Activated T-cell treated with anti-CD3 and anti-CD28 coated beads, Interleukin-2, amount 50 U/mL, for 1 hour (primary cell): ENCODE measurements at regions not wholly inside any gene's neighbourhood (a gene's known extent, or its start where the extent isn't known, plus 50 kb on each side); places are given as distances from the start of the nearest gene placed in this dataset.
"Not testable (repeated sequence)": the region's sequence is repeated elsewhere in the genome, so short reads cannot be mapped to it uniquely, and the experiment has no call there.

Source experiments
- DNase-seq: peaks from one replicate; pipeline ENCODE4 v3.0.0-alpha.2; 2020

- DNase-seq: no peak
Observed at GRCh38 chr4:19191979-19192650, 1059.6 kb upstream of the SLIT2 start.

GRCh38 chr4:19187691-19188090 is 1064.0 kb upstream of the SLIT2 start:
- DNase-seq: no peak

- no peak for DNase-seq
Observed at GRCh38 chr4:19187096-19187495, 1064.6 kb upstream of the SLIT2 start.

- DNase-seq: not testable (repeated sequence)
Observed at GRCh38 chr4:19181631-19182030, 1070.1 kb upstream of the SLIT2 start.

GRCh38 chr4:19178835-19179234 is 1072.9 kb upstream of the SLIT2 start:
- DNase-seq: no peak

GRCh38 chr4:19177616-19178015 is 1074.1 kb upstream of the SLIT2 start:
- DNase-seq: no peak

- no peak for DNase-seq
Observed at GRCh38 chr4:19171832-19172231, 1079.9 kb upstream of the SLIT2 start.

GRCh38 chr4:19167311-19167710 is 1084.4 kb upstream of the SLIT2 start:
- no peak for DNase-seq

- DNase-seq: no peak
Observed at GRCh38 chr4:19164334-19164733, 1087.4 kb upstream of the SLIT2 start.

GRCh38 chr4:19159874-19160273 is 1091.8 kb upstream of the SLIT2 start:
- no peak for DNase-seq

- DNase-seq: no peak
Observed at GRCh38 chr4:19158107-19158809, 1093.4 kb upstream of the SLIT2 start.

- DNase-seq: no peak
Observed at GRCh38 chr4:19156786-19157185, 1094.9 kb upstream of the SLIT2 start.

- no peak for DNase-seq
Observed at GRCh38 chr4:19155568-19155967, 1096.1 kb upstream of the SLIT2 start.

- not testable (repeated sequence) for DNase-seq
Observed at GRCh38 chr4:19154267-19154666, 1097.4 kb upstream of the SLIT2 start.

- DNase-seq: no peak
Observed at GRCh38 chr4:19152264-19152663, 1099.4 kb upstream of the SLIT2 start.

GRCh38 chr4:19151684-19152083 is 1100.0 kb upstream of the SLIT2 start:
- no peak for DNase-seq

GRCh38 chr4:19146038-19146437 is 1105.7 kb upstream of the SLIT2 start:
- DNase-seq: no peak

GRCh38 chr4:19135895-19136633 is 1114.5 kb upstream of the LCORL start:
- no peak for DNase-seq

GRCh38 chr4:19134685-19135084 is 1113.1 kb upstream of the LCORL start:
- no peak for DNase-seq

GRCh38 chr4:19133315-19133714 is 1111.8 kb upstream of the LCORL start:
- DNase-seq: no peak

- no peak for DNase-seq
Observed at GRCh38 chr4:19130866-19131265, 1109.3 kb upstream of the LCORL start.

- no peak for DNase-seq
Observed at GRCh38 chr4:19128176-19128575, 1106.6 kb upstream of the LCORL start.

GRCh38 chr4:19126903-19127302 is 1105.3 kb upstream of the LCORL start:
- DNase-seq: no peak

GRCh38 chr4:19123681-19124080 is 1102.1 kb upstream of the LCORL start:
- no peak for DNase-seq
